SK-N-SH (cell line): ENCODE measurements at regions not wholly inside any gene's neighbourhood (a gene's known extent, or its start where the extent isn't known, plus 50 kb on each side); places are given as distances from the start of the nearest gene placed in this dataset.

Experiments
- CHD2 ChIP-seq: fragments of 150-350 bp; IDR thresholded peaks from 2 replicates; pipeline ENCODE4 v1.6.1; 2018; ENCODE audit warnings: low read length; ENCODE audit not compliant: partially characterized antibody
- EZH2phosphoT487 ChIP-seq: fragments of 200-600 bp; sonication (generic); IDR thresholded peaks from 2 replicates; pipeline ENCODE4 v1.6.1; 2017; ENCODE audit warnings: low read depth, mixed run types, mild to moderate bottlenecking, antibody characterized with exemption, moderate library complexity, borderline replicate concordance
- GABPA ChIP-seq: IDR thresholded peaks from 2 replicates; pipeline ENCODE4 v1.4.0; 2012; ENCODE audit warnings: low read depth, mild to moderate bottlenecking
- NFIC ChIP-seq: IDR thresholded peaks from 2 replicates; pipeline ENCODE4 v1.4.0; 2012; ENCODE audit warnings: borderline replicate concordance
- RXRA ChIP-seq: IDR thresholded peaks from 2 replicates; pipeline ENCODE4 v1.4.0; 2012; ENCODE audit warnings: low read depth, mild to moderate bottlenecking, borderline replicate concordance
- SMC3 ChIP-seq: IDR thresholded peaks from 2 replicates; pipeline ENCODE4 v1.6.1; 2012; ENCODE audit warnings: low read depth, low read length, improper control_type of control experiment
- TAF1 ChIP-seq: IDR thresholded peaks from 2 replicates; pipeline ENCODE4 v1.6.1; 2012; ENCODE audit warnings: low read depth, mild to moderate bottlenecking, low read length, moderate library complexity, borderline replicate concordance
- TEAD4 ChIP-seq: IDR thresholded peaks from 2 replicates; pipeline ENCODE4 v1.4.0; 2012; ENCODE audit warnings: mild to moderate bottlenecking, borderline replicate concordance; ENCODE audit not compliant: insufficient read depth
- YY1 ChIP-seq: IDR thresholded peaks from 2 replicates; pipeline ENCODE4 v1.4.0; 2012; ENCODE audit warnings: low read depth, mild to moderate bottlenecking
- TF ChIP-seq, protein P1 (sequence below): fragments of 200-600 bp; sonication (generic); IDR thresholded peaks from 2 replicates; pipeline ENCODE4 v1.6.1; 2017; ENCODE audit warnings: antibody characterized with exemption, mild to moderate bottlenecking, moderate library complexity

DNA sequence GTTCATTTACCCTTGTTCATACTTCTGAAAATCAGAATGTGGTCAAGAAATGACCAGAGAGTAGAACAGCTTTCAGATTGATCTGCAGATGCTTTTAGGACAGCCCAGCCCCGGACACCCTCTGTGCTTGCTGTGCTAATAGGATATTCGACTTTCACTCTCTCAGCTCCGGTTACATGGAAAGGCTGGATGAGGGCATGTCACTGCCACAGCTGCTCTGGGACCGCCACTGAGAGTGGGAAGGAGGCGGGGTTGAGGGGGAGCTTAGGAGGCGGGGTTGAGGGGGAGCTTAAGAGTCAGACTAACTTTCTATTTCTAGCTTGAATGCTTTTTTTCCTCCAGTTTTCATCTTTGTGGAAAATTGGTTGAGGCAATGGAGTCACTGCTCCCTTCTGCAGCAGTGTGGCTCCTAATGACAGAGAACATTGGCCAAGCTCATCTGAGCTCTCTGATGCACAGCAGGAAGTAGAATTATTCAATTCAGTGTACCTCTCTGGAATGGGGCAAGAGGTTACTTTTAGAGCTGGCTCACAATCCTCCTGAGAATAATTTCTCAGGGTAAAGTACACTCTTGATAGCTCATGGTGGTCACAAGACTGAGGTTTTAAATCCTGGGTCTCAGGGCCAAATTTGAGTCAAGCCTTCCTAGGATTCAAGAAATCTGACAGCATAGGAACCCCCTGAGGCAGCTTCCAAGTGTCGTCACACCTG, 74.6 kb upstream of the NPAS1 start:
- TF ChIP-seq YY1 (no peak), GABPA (no peak), EZH2phosphoT487 (no peak), SMC3 (no peak), CHD2 (no peak), TAF1 (no peak), TEAD4 (no peak), NFIC (no peak), RXRA (no peak)
- TF ChIP-seq, protein P1, sequence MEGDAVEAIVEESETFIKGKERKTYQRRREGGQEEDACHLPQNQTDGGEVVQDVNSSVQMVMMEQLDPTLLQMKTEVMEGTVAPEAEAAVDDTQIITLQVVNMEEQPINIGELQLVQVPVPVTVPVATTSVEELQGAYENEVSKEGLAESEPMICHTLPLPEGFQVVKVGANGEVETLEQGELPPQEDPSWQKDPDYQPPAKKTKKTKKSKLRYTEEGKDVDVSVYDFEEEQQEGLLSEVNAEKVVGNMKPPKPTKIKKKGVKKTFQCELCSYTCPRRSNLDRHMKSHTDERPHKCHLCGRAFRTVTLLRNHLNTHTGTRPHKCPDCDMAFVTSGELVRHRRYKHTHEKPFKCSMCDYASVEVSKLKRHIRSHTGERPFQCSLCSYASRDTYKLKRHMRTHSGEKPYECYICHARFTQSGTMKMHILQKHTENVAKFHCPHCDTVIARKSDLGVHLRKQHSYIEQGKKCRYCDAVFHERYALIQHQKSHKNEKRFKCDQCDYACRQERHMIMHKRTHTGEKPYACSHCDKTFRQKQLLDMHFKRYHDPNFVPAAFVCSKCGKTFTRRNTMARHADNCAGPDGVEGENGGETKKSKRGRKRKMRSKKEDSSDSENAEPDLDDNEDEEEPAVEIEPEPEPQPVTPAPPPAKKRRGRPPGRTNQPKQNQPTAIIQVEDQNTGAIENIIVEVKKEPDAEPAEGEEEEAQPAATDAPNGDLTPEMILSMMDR = no peak
